ENCODE measurements at regions not wholly inside any gene's neighbourhood (a gene's known extent, or its start where the extent isn't known, plus 50 kb on each side); places are given as distances from the start of the nearest gene placed in this dataset.
"Not testable (repeated sequence)": the region's sequence is repeated elsewhere in the genome, so short reads cannot be mapped to it uniquely, and the experiment has no call there.

GRCh38 chr6:4670290-4670689, 105.9 kb upstream of the CDYL start:
- H3K4me3 ChIP-seq: no peak overlapping the region
- H3K4me1 ChIP-seq (replicated peaks): peaks cover 41% of the 10 kb centered on the region
- H3K9me3 ChIP-seq (replicated peaks): no peaks in the 10 kb centered on the region
- H3K27me3 ChIP-seq (replicated peaks): no peaks in the 10 kb centered on the region
- H3K27ac ChIP-seq: no peak overlapping the region
- H3K36me3 ChIP-seq: no peaks in the 10 kb centered on the region
- DNase-seq (ENCODE audit: low read depth in 1 of 2, low spot score in 2 of 2): no peak

- Histone ChIP-seq H3K9me3 (replicated peaks) (no peaks in the 10 kb centered on the region), H3K4me3 (no peak overlapping the region), H3K36me3 (no peaks in the 10 kb centered on the region), H3K27ac (peak overlapping the region; percentile 66), H3K4me1 (replicated peaks) (peaks cover 44% of the 10 kb centered on the region), H3K27me3 (replicated peaks) (no peaks in the 10 kb centered on the region)
- peak; percentile 75 to 87 for DNase-seq (ENCODE audit: low read depth in 1 of 2, low spot score in 2 of 2)
These were observed 107.7 kb upstream of the CDYL start for GRCh38 chr6:4668271-4669179.

- Histone ChIP-seq H3K36me3 (no peaks in the 10 kb centered on the region), H3K27me3 (replicated peaks) (no peaks in the 10 kb centered on the region), H3K4me3 (no peak overlapping the region), H3K27ac (peak overlapping the region; percentile 66), H3K9me3 (replicated peaks) (no peaks in the 10 kb centered on the region), H3K4me1 (replicated peaks) (peaks cover 51% of the 10 kb centered on the region)
- DNase-seq (ENCODE audit: low read depth in 1 of 2, low spot score in 2 of 2): peak in 1 of 2 experiments; percentile 3
These were observed 108.6 kb upstream of the CDYL start for GRCh38 chr6:4667591-4667990.

GRCh38 chr6:4666886-4667513, 109.2 kb upstream of the CDYL start:
- DNase-seq (ENCODE audit: low read depth in 1 of 2, low spot score in 2 of 2): no peak
- Histone ChIP-seq H3K4me3 (no peak overlapping the region), H3K27me3 (replicated peaks) (no peaks in the 10 kb centered on the region), H3K36me3 (no peaks in the 10 kb centered on the region), H3K27ac (peak overlapping the region; percentile 66), H3K4me1 (replicated peaks) (peaks cover 57% of the 10 kb centered on the region), H3K9me3 (replicated peaks) (no peaks in the 10 kb centered on the region)

GRCh38 chr6:4665489-4666417, 110.5 kb upstream of the CDYL start:
- H3K27ac ChIP-seq: no peak overlapping the region
- peaks cover 55% of the 10 kb centered on the region for H3K4me1 ChIP-seq (replicated peaks)
- peak in 1 of 2 experiments; percentile 46 for DNase-seq (ENCODE audit: low read depth in 1 of 2, low spot score in 2 of 2)

GRCh38 chr6:4664911-4665310, 111.3 kb upstream of the CDYL start:
- Histone ChIP-seq H3K36me3 (no peaks in the 10 kb centered on the region), H3K4me3 (no peak overlapping the region), H3K4me1 (replicated peaks) (peaks cover 55% of the 10 kb centered on the region), H3K27me3 (replicated peaks) (no peaks in the 10 kb centered on the region), H3K27ac (no peak overlapping the region), H3K9me3 (replicated peaks) (no peaks in the 10 kb centered on the region)
- no peak for DNase-seq (ENCODE audit: low read depth in 1 of 2, low spot score in 2 of 2)

More at GRCh38 chr6:4665489-4666417, 110.5 kb upstream of the CDYL start:
- Histone ChIP-seq H3K36me3 (no peaks in the 10 kb centered on the region), H3K27me3 (replicated peaks) (no peaks in the 10 kb centered on the region), H3K9me3 (replicated peaks) (no peaks in the 10 kb centered on the region), H3K4me3 (no peak overlapping the region)

- Histone ChIP-seq H3K36me3 (no peaks in the 10 kb centered on the region), H3K4me1 (replicated peaks) (peaks cover 55% of the 10 kb centered on the region), H3K27me3 (replicated peaks) (no peaks in the 10 kb centered on the region), H3K27ac (no peak overlapping the region), H3K4me3 (no peak overlapping the region), H3K9me3 (replicated peaks) (no peaks in the 10 kb centered on the region)
- DNase-seq (ENCODE audit: low read depth in 1 of 2, low spot score in 2 of 2): no peak
These were observed 112.0 kb upstream of the CDYL start for GRCh38 chr6:4664117-4664626.

- no peaks in the 10 kb centered on the region for H3K9me3 ChIP-seq (replicated peaks)
- no peaks in the 10 kb centered on the region for H3K27me3 ChIP-seq (replicated peaks)
- no peak for DNase-seq (ENCODE audit: low read depth in 1 of 2, low spot score in 2 of 2)
- peaks cover 42% of the 10 kb centered on the region for H3K4me1 ChIP-seq (replicated peaks)
- no peaks in the 10 kb centered on the region for H3K36me3 ChIP-seq
- H3K4me3 ChIP-seq: no peak overlapping the region
- H3K27ac ChIP-seq: peak overlapping the region; percentile 31; the same call in 1 of the 2 replicates
These were observed 113.3 kb upstream of the CDYL start for GRCh38 chr6:4662886-4663285.

- DNase-seq (ENCODE audit: low read depth in 1 of 2, low spot score in 2 of 2): no peak
- Histone ChIP-seq H3K36me3 (no peaks in the 10 kb centered on the region), H3K4me1 (replicated peaks) (peaks cover 27% of the 10 kb centered on the region), H3K27me3 (replicated peaks) (no peaks in the 10 kb centered on the region), H3K9me3 (replicated peaks) (no peaks in the 10 kb centered on the region), H3K4me3 (no peak overlapping the region), H3K27ac (no peak overlapping the region)
These were observed 114.8 kb upstream of the CDYL start for GRCh38 chr6:4661391-4661790.

- Histone ChIP-seq H3K4me3 (no peak overlapping the region), H3K27me3 (replicated peaks) (no peaks in the 10 kb centered on the region), H3K4me1 (replicated peaks) (peaks cover 20% of the 10 kb centered on the region), H3K27ac (no peak overlapping the region), H3K9me3 (replicated peaks) (no peaks in the 10 kb centered on the region), H3K36me3 (no peaks in the 10 kb centered on the region)
- DNase-seq (ENCODE audit: low read depth in 1 of 2, low spot score in 2 of 2): no peak
These were observed 115.6 kb upstream of the CDYL start for GRCh38 chr6:4660377-4661321.

GRCh38 chr6:4659719-4660118, 116.5 kb upstream of the CDYL start:
- H3K27ac ChIP-seq; H3K36me3 ChIP-seq; H3K27me3 ChIP-seq (replicated peaks); H3K4me3 ChIP-seq; DNase-seq (ENCODE audit: low read depth in 1 of 2, low spot score in 2 of 2); H3K9me3 ChIP-seq (replicated peaks): not testable (repeated sequence)
- H3K4me1 ChIP-seq (replicated peaks): peaks cover 14% of the 10 kb centered on the region

GRCh38 chr6:4658486-4658885, 117.7 kb upstream of the CDYL start:
- no peak for DNase-seq (ENCODE audit: low read depth in 1 of 2, low spot score in 2 of 2)
- Histone ChIP-seq H3K4me1 (replicated peaks) (peaks cover 14% of the 10 kb centered on the region), H3K27ac (no peak overlapping the region), H3K4me3 (no peak overlapping the region), H3K27me3 (replicated peaks) (no peaks in the 10 kb centered on the region), H3K36me3 (no peaks in the 10 kb centered on the region), H3K9me3 (replicated peaks) (no peaks in the 10 kb centered on the region)

Measured in SJSA1 (cell line).